HG03064 (cell line): ENCODE measurements at regions not wholly inside any gene's neighbourhood (a gene's known extent, or its start where the extent isn't known, plus 50 kb on each side); places are given as distances from the start of the nearest gene placed in this dataset.

ENCODE experiments used
- ATAC-seq: cut with Tn5 transposase; IDR thresholded peaks from one replicate; pipeline ENCODE4 v1.9.1; 2021; ENCODE audit warnings: low read depth; ENCODE audit not compliant: unreplicated experiment

GRCh38 chr4:164440199-164440598 lies 313.7 kb upstream of the SMIM31 start:
- ATAC-seq: no peak

GRCh38 chr4:164441109-164441508 lies 312.8 kb upstream of the SMIM31 start:
- ATAC-seq: no peak

GRCh38 chr4:164442180-164442579 lies 311.8 kb upstream of the SMIM31 start:
- no peak for ATAC-seq

GRCh38 chr4:164446516-164446915 lies 307.4 kb upstream of the SMIM31 start:
- ATAC-seq: no peak

GRCh38 chr4:164461901-164462300 lies 292.0 kb upstream of the SMIM31 start:
- no peak for ATAC-seq

GRCh38 chr4:164462471-164462870 lies 291.5 kb upstream of the SMIM31 start:
- ATAC-seq: no peak

- no peak for ATAC-seq
Measured at GRCh38 chr4:164464313-164464712, 289.6 kb upstream of the SMIM31 start.

GRCh38 chr4:164467493-164467892 lies 286.4 kb upstream of the SMIM31 start:
- no peak for ATAC-seq

- no peak for ATAC-seq
Measured at GRCh38 chr4:164481306-164482091, 272.4 kb upstream of the SMIM31 start.

GRCh38 chr4:164482092-164482404 lies 271.9 kb upstream of the SMIM31 start:
- ATAC-seq: no peak

- no peak for ATAC-seq
Measured at GRCh38 chr4:164482758-164483157, 271.2 kb upstream of the SMIM31 start.

GRCh38 chr4:164483711-164484110 lies 270.2 kb upstream of the SMIM31 start:
- no peak for ATAC-seq

- ATAC-seq: no peak
Measured at GRCh38 chr4:164484551-164484950, 269.4 kb upstream of the SMIM31 start.

- no peak for ATAC-seq
Measured at GRCh38 chr4:164485136-164485535, 268.8 kb upstream of the SMIM31 start.

- ATAC-seq: no peak
Measured at GRCh38 chr4:164488114-164488513, 265.8 kb upstream of the SMIM31 start.

- no peak for ATAC-seq
Measured at GRCh38 chr4:164501074-164501473, 252.9 kb upstream of the SMIM31 start.

- ATAC-seq: no peak
Measured at GRCh38 chr4:164503874-164504273, 250.1 kb upstream of the SMIM31 start.

- ATAC-seq: no peak
Measured at GRCh38 chr4:164508097-164508496, 245.8 kb upstream of the SMIM31 start.

- no peak for ATAC-seq
Measured at GRCh38 chr4:164508771-164509170, 245.2 kb upstream of the SMIM31 start.

- no peak for ATAC-seq
Measured at GRCh38 chr4:164509951-164510350, 244.0 kb upstream of the SMIM31 start.

- no peak for ATAC-seq
Measured at GRCh38 chr4:164512124-164512523, 241.8 kb upstream of the SMIM31 start.

GRCh38 chr4:164514765-164515164 lies 239.2 kb upstream of the SMIM31 start:
- no peak for ATAC-seq

GRCh38 chr4:164524789-164525188 lies 229.1 kb upstream of the SMIM31 start:
- ATAC-seq: no peak
